Left ventricle myocardium inferior (tissue), 1 donor: ENCODE measurements at regions not wholly inside any gene's neighbourhood (a gene's known extent, or its start where the extent isn't known, plus 50 kb on each side); places are given as distances from the start of the nearest gene placed in this dataset.

Experiments used
- DNase-seq: peaks from one replicate; pipeline ENCODE4 v3.0.0-alpha.2; 2020
- H3K27ac ChIP-seq: fragments of 200-600 bp; replicated peaks from 2 replicates; pipeline ENCODE4 v1.8.0; 2021
- H3K27me3 ChIP-seq: fragments of 200-600 bp; 2 replicates; pipeline ENCODE4 v1.8.0; 2021; ENCODE audit warnings: low read depth
- H3K36me3 ChIP-seq: fragments of 200-600 bp; 2 replicates; pipeline ENCODE4 v1.8.0; 2021
- H3K4me1 ChIP-seq: fragments of 200-600 bp; 2 replicates; pipeline ENCODE4 v1.8.0; 2021
- H3K4me3 ChIP-seq: fragments of 200-600 bp; 2 replicates; pipeline ENCODE4 v1.8.0; 2021; ENCODE audit warnings: mild to moderate bottlenecking, moderate library complexity
- H3K9me3 ChIP-seq: fragments of 200-600 bp; replicated peaks from 2 replicates; pipeline ENCODE4 v1.8.0; 2021
- CTCF ChIP-seq: fragments of 200-600 bp; IDR thresholded peaks from 2 replicates; pipeline ENCODE4 v1.8.0; 2021; ENCODE audit warnings: antibody characterized with exemption, mild to moderate bottlenecking, borderline replicate concordance
- intact Hi-C: fragments of 100-400 bp; cut with micrococcal nuclease; formaldehyde crosslinking; loops from one replicate; pipeline ENCODE4 v1.11.0; 2022
- donor health status: DM: no; HTN: yes; CAD: no; lungs with severe emphysema.

DNA sequence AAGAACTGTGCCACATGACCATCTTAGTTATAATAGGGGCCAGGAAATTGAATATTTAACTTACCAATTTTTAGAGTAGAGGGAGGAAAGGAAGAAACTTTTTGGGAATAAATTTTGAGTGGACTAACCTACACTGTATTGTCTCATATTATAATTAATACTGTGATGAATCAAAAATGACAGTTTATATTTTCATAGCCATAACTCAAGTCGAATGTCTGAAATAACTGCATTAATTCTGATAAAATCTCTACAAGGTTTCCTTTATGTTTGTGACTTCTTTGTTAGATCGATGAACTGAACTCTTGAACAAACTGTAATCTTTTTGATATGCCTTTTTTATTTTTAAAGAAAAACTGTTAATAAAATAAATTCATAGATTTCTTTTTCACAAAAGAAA is 132.8 kb upstream of the DPH6 start:
- Histone ChIP-seq H3K4me3 (no peak overlapping the region), H3K27ac (no peak overlapping the region), H3K4me1 (peaks cover 44% of the 10 kb centered on the region), H3K36me3 (no peaks in the 10 kb centered on the region), H3K9me3 (no peaks in the 10 kb centered on the region), H3K27me3 (no peaks in the 10 kb centered on the region)
- no peak for DNase-seq
- intact Hi-C loops, result no loop called here
- no peak for TF ChIP-seq CTCF

GRCh38 chr15:35679186-35679585 is 133.2 kb upstream of the DPH6 start:
- Histone ChIP-seq H3K4me1 (peaks cover 40% of the 10 kb centered on the region), H3K4me3 (no peak overlapping the region), H3K36me3 (no peaks in the 10 kb centered on the region), H3K27me3 (no peaks in the 10 kb centered on the region), H3K27ac (peak overlapping the region; percentile 14), H3K9me3 (no peaks in the 10 kb centered on the region)
- no peak for TF ChIP-seq CTCF
- DNase-seq, result no peak
- intact Hi-C loops, result no loop called here

DNA sequence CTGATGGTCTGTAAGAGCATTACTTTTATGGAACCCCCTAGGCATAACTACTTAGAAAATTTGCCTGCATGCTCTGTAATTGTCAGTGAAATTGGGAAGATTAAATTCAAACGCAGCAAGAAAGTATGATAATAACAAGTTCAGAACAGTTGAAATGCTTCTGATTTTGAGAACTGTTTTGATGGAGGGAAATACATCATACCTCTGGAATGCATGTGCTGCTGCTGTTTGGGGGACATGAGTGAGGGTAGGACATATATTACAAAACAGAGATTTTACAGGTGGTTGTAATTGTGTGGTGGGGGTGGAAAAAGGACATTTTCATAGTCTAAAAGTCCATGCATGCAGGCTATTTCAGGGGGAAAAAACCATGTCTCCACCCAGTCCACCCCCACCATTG is 135.0 kb upstream of the DPH6 start:
- no peak for DNase-seq
- Histone ChIP-seq H3K4me3 (no peak overlapping the region), H3K4me1 (peaks cover 37% of the 10 kb centered on the region), H3K9me3 (no peaks in the 10 kb centered on the region), H3K27ac (no peak overlapping the region), H3K27me3 (no peaks in the 10 kb centered on the region), H3K36me3 (no peaks in the 10 kb centered on the region)
- no peak for TF ChIP-seq CTCF
- intact Hi-C loops, result no loop called here

- Histone ChIP-seq H3K4me3 (no peak overlapping the region), H3K9me3 (no peaks in the 10 kb centered on the region), H3K4me1 (peaks cover 38% of the 10 kb centered on the region), H3K27me3 (no peaks in the 10 kb centered on the region), H3K36me3 (no peaks in the 10 kb centered on the region), H3K27ac (no peak overlapping the region)
- no peak for TF ChIP-seq CTCF
- intact Hi-C loops, result no loop called here
- no peak for DNase-seq
Measured at GRCh38 chr15:35686347-35686746, 140.4 kb upstream of the DPH6 start.

GRCh38 chr15:35689266-35689665 is 143.3 kb upstream of the DPH6 start:
- H3K27me3 ChIP-seq, result no peaks in the 10 kb centered on the region
- peaks cover 68% of the 10 kb centered on the region for H3K4me1 ChIP-seq
- DNase-seq, result no peak
- no peaks in the 10 kb centered on the region for H3K36me3 ChIP-seq
- H3K4me3 ChIP-seq, result no peak overlapping the region
- TF ChIP-seq CTCF, result no peak
- intact Hi-C loops, result no loop called here
- peak overlapping the region; percentile 93 for H3K27ac ChIP-seq
- H3K9me3 ChIP-seq, result no peaks in the 10 kb centered on the region

- H3K4me3 ChIP-seq, result peak overlapping the region; percentile 16
- H3K27me3 ChIP-seq, result no peaks in the 10 kb centered on the region
- intact Hi-C loops, result loop anchor here (10.0 kb wide), 1 partner anchor 165 kb away; no protein-coding TSS in a partner anchor
- no peaks in the 10 kb centered on the region for H3K36me3 ChIP-seq
- peak overlapping the region; percentile 93 for H3K27ac ChIP-seq
- peaks cover 68% of the 10 kb centered on the region for H3K4me1 ChIP-seq
- TF ChIP-seq CTCF, result no peak
- DNase-seq, result no peak
- no peaks in the 10 kb centered on the region for H3K9me3 ChIP-seq
Measured at GRCh38 chr15:35690089-35690488, 144.1 kb upstream of the DPH6 start.
